ENCODE measurements at regions not wholly inside any gene's neighbourhood (a gene's known extent, or its start where the extent isn't known, plus 50 kb on each side); places are given as distances from the start of the nearest gene placed in this dataset.
"Not testable (repeated sequence)": the region's sequence is repeated elsewhere in the genome, so short reads cannot be mapped to it uniquely, and the experiment has no call there.

- no peak for DNase-seq (ENCODE audit: extremely low read depth, low read depth)
These were observed 76.9 kb upstream of the RNPC3 start for GRCh38 chr1:103448560-103448959.

GRCh38 chr1:103447471-103447870 lies 78.0 kb upstream of the RNPC3 start:
- TF ChIP-seq CTCF (IDR thresholded peaks at IDR 0.05; ENCODE audit: low read depth, low read length, missing control alignments): no peak
- no peak for DNase-seq (ENCODE audit: extremely low read depth, low read depth)
- H3K4me3 ChIP-seq (replicated peaks; ENCODE audit: low read depth, low read length): no peak overlapping the region

More at GRCh38 chr1:103448560-103448959, 76.9 kb upstream of the RNPC3 start:
- H3K4me3 ChIP-seq (replicated peaks; ENCODE audit: low read depth, low read length): no peak overlapping the region
- TF ChIP-seq CTCF (IDR thresholded peaks at IDR 0.05; ENCODE audit: low read depth, low read length, missing control alignments): no peak

- H3K4me3 ChIP-seq (replicated peaks; ENCODE audit: low read depth, low read length): no peak overlapping the region
- TF ChIP-seq CTCF (IDR thresholded peaks at IDR 0.05; ENCODE audit: low read depth, low read length, missing control alignments): no peak
- no peak for DNase-seq (ENCODE audit: extremely low read depth, low read depth)
These were observed 84.2 kb upstream of the RNPC3 start for GRCh38 chr1:103441342-103441741.

GRCh38 chr1:103436568-103437100 lies 88.9 kb upstream of the RNPC3 start:
- DNase-seq (ENCODE audit: extremely low read depth, low read depth); H3K4me3 ChIP-seq (replicated peaks; ENCODE audit: low read depth, low read length): not testable (repeated sequence)

- no peak for TF ChIP-seq CTCF (IDR thresholded peaks at IDR 0.05; ENCODE audit: low read depth, low read length, missing control alignments)
- H3K4me3 ChIP-seq (replicated peaks; ENCODE audit: low read depth, low read length): no peak overlapping the region
- DNase-seq (ENCODE audit: extremely low read depth, low read depth): no peak
These were observed 90.1 kb upstream of the RNPC3 start for GRCh38 chr1:103435443-103435842.

- H3K4me3 ChIP-seq (replicated peaks; ENCODE audit: low read depth, low read length): no peak overlapping the region
- no peak for DNase-seq (ENCODE audit: extremely low read depth, low read depth)
- no peak for TF ChIP-seq CTCF (IDR thresholded peaks at IDR 0.05; ENCODE audit: low read depth, low read length, missing control alignments)
These were observed 100.8 kb upstream of the RNPC3 start for GRCh38 chr1:103424650-103425049.

- TF ChIP-seq CTCF (IDR thresholded peaks at IDR 0.05; ENCODE audit: low read depth, low read length, missing control alignments): no peak
- DNase-seq (ENCODE audit: extremely low read depth, low read depth): peak; percentile 4
- H3K4me3 ChIP-seq (replicated peaks; ENCODE audit: low read depth, low read length): no peak overlapping the region
These were observed 108.7 kb upstream of the RNPC3 start for GRCh38 chr1:103416681-103417286.

All from HFF-Myc (cell line).